HCT116 (cell line): ENCODE measurements at regions not wholly inside any gene's neighbourhood (a gene's known extent, or its start where the extent isn't known, plus 50 kb on each side); places are given as distances from the start of the nearest gene placed in this dataset.
"Not testable (repeated sequence)": the region's sequence is repeated elsewhere in the genome, so short reads cannot be mapped to it uniquely, and the experiment has no call there.

ENCODE experiments used
- ATAC-seq: fragments of 200-7000 bp; cut with Tn5 transposase; 2 replicates; pipeline ENCODE4 v1.9.1; 2020; ENCODE audit warnings: mild to moderate bottlenecking, moderate library complexity
- BruUV-seq: library from RNA; stranded (reverse); fragments of 400-500 nt; replicated peaks from 2 replicates; lab custom pipeline; 2021; lab: Mats Ljungman, UMichigan
- CTCF ChIA-PET: fragments of 300-600 bp; sonication (Branson Sonifier 250); formaldehyde crosslinking; loops from one replicate; lab custom pipeline; 2021; ENCODE audit warnings: antibody characterized with exemption; lab: Charles Lee
- POLR2A ChIA-PET: fragments of 300-600, 350-600 bp; sonication (Branson Sonifier 250); formaldehyde crosslinking; loops from one replicate; lab custom pipeline; 2021; ENCODE audit warnings: antibody characterized with exemption; lab: Charles Lee
- RAD21 ChIA-PET, 2 experiments: fragments of 300-600 bp; sonication (Branson Sonifier 250); formaldehyde crosslinking; loops; one replicate each; lab custom pipeline; 2023; ENCODE audit warnings: low total read pairs in 2 of 2; ENCODE audit not compliant: uncharacterized antibody in 2 of 2, unreplicated experiment in 2 of 2, low non-redundant PET in 1 of 2; lab: Charles Lee
- DNase-seq: peaks from one replicate; pipeline ENCODE4 v3.0.0-alpha.2; 2010; ENCODE audit warnings: low read depth, low spot score
- H2AFZ ChIP-seq: fragments of 200-600 bp; shearing (Covaris generic), sonication (generic); 2 replicates; pipeline ENCODE4 v1.6.1; 2017; ENCODE audit warnings: low read depth, mixed run types, mixed read lengths, antibody characterized with exemption, low read length; ENCODE audit not compliant: poor library complexity, severe bottlenecking
- H3K27ac ChIP-seq: 2 replicates; pipeline ENCODE4 v1.5.1; 2012; ENCODE audit warnings: low read depth, low read length
- H3K27me3 ChIP-seq: fragments of 200-600 bp; sonication (generic); 2 replicates; pipeline ENCODE4 v1.6.1; 2016; ENCODE audit warnings: mixed run types, low read length, mixed read lengths; ENCODE audit not compliant: insufficient read depth
- H3K36me3 ChIP-seq, 2 experiments: fragments of 200-500 bp in 1 of 2; fragments of 200-600 bp in 1 of 2; sonication (Bioruptor generic) in 1 of 2; sonication (generic) in 1 of 2; 2 replicates each; pipeline versions ENCODE4 v1.5.1 to v1.6.1; 2014 to 2016; ENCODE audit warnings: low read length in 2 of 2, inconsistent platforms in 1 of 2, mixed read lengths in 1 of 2, mixed run types in 1 of 2; ENCODE audit not compliant: insufficient read depth in 2 of 2, control insufficient read depth in 1 of 2
- H3K4me1 ChIP-seq, 2 experiments: fragments of 200-600 bp in 1 of 2; sonication (generic) in 1 of 2; 2 replicates each; pipeline versions ENCODE4 v1.5.1 to v1.6.1; 2012 to 2017; ENCODE audit warnings: low read length in 2 of 2, inconsistent platforms in 1 of 2, mild to moderate bottlenecking in 1 of 2, mixed read lengths in 1 of 2, mixed run types in 1 of 2, moderate library complexity in 1 of 2; ENCODE audit not compliant: insufficient read depth in 2 of 2, control insufficient read depth in 1 of 2
- H3K4me2 ChIP-seq: fragments of 200-600 bp; sonication (generic); 2 replicates; pipeline ENCODE4 v1.6.1; 2017; ENCODE audit warnings: mixed run types, low read length, mixed read lengths
- H3K4me3 ChIP-seq, 2 experiments: fragments of 200-600 bp in 1 of 2; sonication (generic) in 1 of 2; replicated peaks in 1 of 2; 2 replicates each; pipeline ENCODE4 v1.5.1; 2011 to 2016; ENCODE audit warnings: low read length in 2 of 2, control low read depth in 1 of 2, low read depth in 1 of 2, mild to moderate bottlenecking in 1 of 2, mixed read lengths in 1 of 2, mixed run types in 1 of 2
- H3K79me2 ChIP-seq: fragments of 200-600 bp; sonication (generic); 2 replicates; pipeline ENCODE4 v1.6.1; 2017; ENCODE audit warnings: mild to moderate bottlenecking, mixed run types, low read length, moderate library complexity, mixed read lengths; ENCODE audit not compliant: insufficient read depth
- H3K9ac ChIP-seq: fragments of 200-600 bp; sonication (generic); 2 replicates; pipeline ENCODE4 v1.6.1; 2016; ENCODE audit warnings: low read length, mixed read lengths
- H3K9me2 ChIP-seq: fragments of 200-600 bp; sonication (generic), shearing (Covaris generic); 2 replicates; pipeline ENCODE4 v1.6.1; 2017; ENCODE audit warnings: mixed run types, mild to moderate bottlenecking, moderate library complexity; ENCODE audit not compliant: insufficient read depth
- H3K9me3 ChIP-seq, 2 experiments: fragments of 200-500 bp in 1 of 2; fragments of 200-600 bp in 1 of 2; sonication (Bioruptor generic) in 1 of 2; sonication (generic) in 1 of 2; 2 replicates each; pipeline ENCODE4 v1.6.1; 2014 to 2017; ENCODE audit warnings: low read length in 2 of 2, mixed read lengths in 2 of 2, inconsistent platforms in 1 of 2, low read depth in 1 of 2, mild to moderate bottlenecking in 1 of 2, mixed run types in 1 of 2, moderate library complexity in 1 of 2; ENCODE audit not compliant: control insufficient read depth in 1 of 2, insufficient read depth in 1 of 2
- H4K20me1 ChIP-seq: fragments of 200-600 bp; sonication (generic), shearing (Covaris generic); 2 replicates; pipeline ENCODE4 v1.6.1; 2017; ENCODE audit warnings: mixed run types, mild to moderate bottlenecking, moderate library complexity; ENCODE audit not compliant: insufficient read depth
- intact Hi-C: fragments of 100-400 bp; cut with micrococcal nuclease; formaldehyde crosslinking; loops from 2 replicates; pipeline ENCODE4 v1.10.0; 2022
- TF ChIP-seq, protein P1 (sequence below), 3 experiments: fragments of 200-600 bp in 1 of 3; sonication (generic) in 1 of 3; IDR thresholded peaks in 2 of 3; conservative IDR thresholded peaks in 1 of 3; 2 replicates each; pipeline ENCODE4 v1.5.1; 2012 to 2017; ENCODE audit warnings: low read depth in 2 of 3, low read length in 2 of 3, antibody characterized with exemption in 1 of 3, borderline replicate concordance in 1 of 3, control low read depth in 1 of 3, mild to moderate bottlenecking in 1 of 3, mixed read lengths in 1 of 3, mixed run types in 1 of 3, moderate library complexity in 1 of 3; ENCODE audit not compliant: insufficient read depth in 1 of 3

DNA sequence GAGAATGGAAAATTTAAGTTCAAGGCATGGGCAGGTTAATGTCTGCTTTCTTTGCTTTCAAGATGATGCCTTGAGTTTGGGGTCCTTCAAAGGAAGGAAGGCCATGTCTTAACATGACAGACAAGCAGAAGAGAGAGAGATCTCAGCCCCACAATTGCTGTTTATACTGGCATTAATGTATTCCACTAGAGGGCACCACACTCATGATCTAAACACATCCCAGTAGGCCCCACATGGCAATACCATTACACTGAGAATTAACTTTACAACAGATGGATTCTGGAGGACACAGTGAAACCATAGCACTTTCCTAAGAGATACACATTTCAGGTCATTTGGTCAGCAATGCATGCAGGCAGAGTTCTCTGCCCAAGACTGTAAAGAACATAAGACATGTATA, 1460.3 kb downstream of the RPIA start:
- H4K20me1 ChIP-seq, H3K9ac ChIP-seq, H3K4me3 ChIP-seq, H3K36me3 ChIP-seq, H3K79me2 ChIP-seq, RAD21 ChIA-PET, H3K4me1 ChIP-seq, H3K27me3 ChIP-seq, H3K9me2 ChIP-seq, BruUV-seq, H2AFZ ChIP-seq, DNase-seq, ATAC-seq, POLR2A ChIA-PET, CTCF ChIA-PET, H3K27ac ChIP-seq, intact Hi-C loops, H3K9me3 ChIP-seq, H3K4me2 ChIP-seq: not testable (repeated sequence)
- TF ChIP-seq, protein P1, sequence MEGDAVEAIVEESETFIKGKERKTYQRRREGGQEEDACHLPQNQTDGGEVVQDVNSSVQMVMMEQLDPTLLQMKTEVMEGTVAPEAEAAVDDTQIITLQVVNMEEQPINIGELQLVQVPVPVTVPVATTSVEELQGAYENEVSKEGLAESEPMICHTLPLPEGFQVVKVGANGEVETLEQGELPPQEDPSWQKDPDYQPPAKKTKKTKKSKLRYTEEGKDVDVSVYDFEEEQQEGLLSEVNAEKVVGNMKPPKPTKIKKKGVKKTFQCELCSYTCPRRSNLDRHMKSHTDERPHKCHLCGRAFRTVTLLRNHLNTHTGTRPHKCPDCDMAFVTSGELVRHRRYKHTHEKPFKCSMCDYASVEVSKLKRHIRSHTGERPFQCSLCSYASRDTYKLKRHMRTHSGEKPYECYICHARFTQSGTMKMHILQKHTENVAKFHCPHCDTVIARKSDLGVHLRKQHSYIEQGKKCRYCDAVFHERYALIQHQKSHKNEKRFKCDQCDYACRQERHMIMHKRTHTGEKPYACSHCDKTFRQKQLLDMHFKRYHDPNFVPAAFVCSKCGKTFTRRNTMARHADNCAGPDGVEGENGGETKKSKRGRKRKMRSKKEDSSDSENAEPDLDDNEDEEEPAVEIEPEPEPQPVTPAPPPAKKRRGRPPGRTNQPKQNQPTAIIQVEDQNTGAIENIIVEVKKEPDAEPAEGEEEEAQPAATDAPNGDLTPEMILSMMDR (IDR thresholded peaks at IDR 0.05 in 2 of 3, conservative IDR thresholded peaks at IDR 0.05 in 1 of 3; ENCODE audit: borderline replicate concordance in 1 of 3, insufficient read depth in 1 of 3, low read depth in 2 of 3, low read length in 2 of 3): 0 out of 6 replicates have a peak, but pooled peaks of 1 of the 3 experiments have one; percentile 7

DNA sequence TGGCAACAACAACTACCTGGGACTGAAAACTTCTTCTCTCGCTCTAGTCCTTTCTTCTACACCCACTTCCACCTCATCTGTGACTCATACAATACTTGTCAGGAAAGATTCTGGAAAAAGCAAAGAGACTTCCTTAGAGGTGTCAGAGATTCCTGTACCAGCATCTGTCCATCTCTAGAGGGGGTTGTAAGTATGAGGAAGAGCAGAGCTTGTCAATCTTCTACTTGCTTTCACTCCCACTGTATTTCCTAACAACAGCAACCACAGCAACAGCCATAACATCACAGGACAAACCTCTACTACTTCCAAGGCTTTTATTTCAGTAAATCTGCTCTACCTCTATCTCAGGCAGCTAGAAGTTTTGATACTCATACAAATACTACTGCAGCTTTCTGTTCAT, 1479.5 kb downstream of the RPIA start:
- CTCF ChIA-PET, H3K27ac ChIP-seq, BruUV-seq, intact Hi-C loops, DNase-seq, POLR2A ChIA-PET, H3K27me3 ChIP-seq, RAD21 ChIA-PET, H3K79me2 ChIP-seq, H3K9ac ChIP-seq, H4K20me1 ChIP-seq, H2AFZ ChIP-seq, H3K4me3 ChIP-seq, H3K36me3 ChIP-seq, H3K4me2 ChIP-seq, ATAC-seq, H3K9me3 ChIP-seq, H3K9me2 ChIP-seq, H3K4me1 ChIP-seq: not testable (repeated sequence)

DNA sequence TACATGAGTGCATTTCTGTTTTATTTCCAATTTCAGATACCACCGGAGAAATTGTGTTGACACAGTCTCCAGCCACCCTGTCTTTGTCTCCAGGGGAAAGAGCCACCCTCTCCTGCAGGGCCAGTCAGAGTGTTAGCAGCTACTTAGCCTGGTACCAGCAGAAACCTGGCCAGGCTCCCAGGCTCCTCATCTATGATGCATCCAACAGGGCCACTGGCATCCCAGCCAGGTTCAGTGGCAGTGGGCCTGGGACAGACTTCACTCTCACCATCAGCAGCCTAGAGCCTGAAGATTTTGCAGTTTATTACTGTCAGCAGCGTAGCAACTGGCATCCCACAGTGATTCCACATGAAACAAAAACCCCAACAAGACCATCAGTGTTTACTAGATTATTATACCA, 1481.6 kb downstream of the RPIA start:
- H3K9me3 ChIP-seq, intact Hi-C loops, H2AFZ ChIP-seq, H3K79me2 ChIP-seq, BruUV-seq, H3K27me3 ChIP-seq, CTCF ChIA-PET, H4K20me1 ChIP-seq, H3K27ac ChIP-seq, H3K9me2 ChIP-seq, H3K4me1 ChIP-seq, H3K4me2 ChIP-seq, H3K9ac ChIP-seq, ATAC-seq, DNase-seq, RAD21 ChIA-PET, H3K36me3 ChIP-seq, POLR2A ChIA-PET, H3K4me3 ChIP-seq: not testable (repeated sequence)

DNA sequence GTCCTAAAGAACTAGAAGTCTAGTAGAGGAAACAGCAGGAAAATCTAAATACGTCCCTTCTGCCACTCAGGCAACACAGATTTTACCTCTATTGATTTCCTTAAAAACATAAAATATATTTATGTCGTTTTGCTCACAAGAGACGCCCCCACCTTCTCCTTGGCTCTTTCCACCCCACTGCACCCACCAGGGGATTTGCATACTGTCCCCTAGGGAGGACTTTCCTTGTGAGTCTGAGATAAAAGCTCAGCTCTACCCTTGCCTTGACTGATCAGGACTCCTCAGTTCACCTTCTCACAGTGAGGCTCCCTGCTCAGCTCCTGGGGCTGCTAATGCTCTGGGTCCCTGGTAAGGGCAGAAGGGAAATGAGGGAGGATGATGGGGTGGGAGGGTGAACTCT, 1488.1 kb downstream of the RPIA start:
- H3K9ac ChIP-seq, H3K4me1 ChIP-seq, H3K9me2 ChIP-seq, H4K20me1 ChIP-seq, H3K27me3 ChIP-seq, POLR2A ChIA-PET, intact Hi-C loops, H3K36me3 ChIP-seq, CTCF ChIA-PET, DNase-seq, RAD21 ChIA-PET, H3K27ac ChIP-seq, H3K9me3 ChIP-seq, H3K79me2 ChIP-seq, ATAC-seq, BruUV-seq, H3K4me3 ChIP-seq, H2AFZ ChIP-seq, H3K4me2 ChIP-seq: not testable (repeated sequence)
